Astrocyte (in vitro differentiated cells and primary cell): ENCODE measurements at regions not wholly inside any gene's neighbourhood (a gene's known extent, or its start where the extent isn't known, plus 50 kb on each side); places are given as distances from the start of the nearest gene placed in this dataset.

Experiments used
- DNase-seq: peaks from one replicate; pipeline ENCODE4 v3.0.0-alpha.2; 2010; ENCODE audit warnings: low read depth
- FAIRE-seq: peaks from 2 replicates; lab custom pipeline; 2011; peaks lifted over from hg19 to GRCh38; lab: Jason Lieb, UNC
- H2AFZ ChIP-seq: 2 replicates; pipeline ENCODE4 v1.6.0; 2012; ENCODE audit warnings: low read depth, low read length, inconsistent platforms
- H3K27ac ChIP-seq: 2 replicates; pipeline ENCODE4 v1.5.1; 2011; ENCODE audit warnings: low read depth, low read length, inconsistent platforms
- H3K27me3 ChIP-seq: 2 replicates; pipeline ENCODE4 v1.6.0; 2011; ENCODE audit warnings: low read length, inconsistent platforms; ENCODE audit not compliant: insufficient read depth
- H3K36me3 ChIP-seq: 2 replicates; pipeline ENCODE4 v1.5.1; 2011; ENCODE audit warnings: low read length, inconsistent platforms; ENCODE audit not compliant: insufficient read depth
- H3K4me1 ChIP-seq: 2 replicates; pipeline ENCODE4 v1.5.1; 2011; ENCODE audit warnings: low read length, inconsistent platforms; ENCODE audit not compliant: insufficient read depth
- H3K4me2 ChIP-seq: 2 replicates; pipeline ENCODE4 v1.6.0; 2012; ENCODE audit warnings: low read length, inconsistent platforms
- H3K4me3 ChIP-seq: 2 replicates; pipeline ENCODE4 v1.5.1; 2011; ENCODE audit warnings: low read depth, mild to moderate bottlenecking, low read length, inconsistent platforms; ENCODE audit not compliant: insufficient read depth
- H3K79me2 ChIP-seq: 2 replicates; pipeline ENCODE4 v1.6.0; 2012; ENCODE audit warnings: mild to moderate bottlenecking, low read length, inconsistent platforms; ENCODE audit not compliant: insufficient read depth
- H3K9ac ChIP-seq: 2 replicates; pipeline ENCODE4 v1.6.0; 2012; ENCODE audit warnings: mild to moderate bottlenecking, low read length, inconsistent platforms
- H3K9me3 ChIP-seq: 2 replicates; pipeline ENCODE4 v1.5.1; 2012; ENCODE audit warnings: low read depth, mild to moderate bottlenecking, low read length, inconsistent platforms; ENCODE audit not compliant: insufficient read depth
- H4K20me1 ChIP-seq: 2 replicates; pipeline ENCODE4 v1.6.0; 2012; ENCODE audit warnings: low read length, inconsistent platforms; ENCODE audit not compliant: insufficient read depth
- H3K27ac Mint-ChIP-seq: one replicate; pipeline ENCODE4 v1.8.0; 2021; ENCODE audit warnings: mild to moderate bottlenecking, mixed read lengths; ENCODE audit not compliant: unreplicated experiment
- H3K27me3 Mint-ChIP-seq: one replicate; pipeline ENCODE4 v1.8.0; 2021; ENCODE audit warnings: low read depth, mixed read lengths; ENCODE audit not compliant: unreplicated experiment
- H3K36me3 Mint-ChIP-seq: one replicate; pipeline ENCODE4 v1.8.0; 2021; ENCODE audit warnings: low read depth, mixed read lengths; ENCODE audit not compliant: unreplicated experiment
- H3K4me1 Mint-ChIP-seq: one replicate; pipeline ENCODE4 v1.8.0; 2021; ENCODE audit warnings: low read depth, mixed read lengths; ENCODE audit not compliant: unreplicated experiment
- H3K4me3 Mint-ChIP-seq: one replicate; pipeline ENCODE4 v1.8.0; 2021; ENCODE audit warnings: mild to moderate bottlenecking, moderate library complexity, mixed read lengths; ENCODE audit not compliant: unreplicated experiment
- H3K9me3 Mint-ChIP-seq: one replicate; pipeline ENCODE4 v1.8.0; 2021; ENCODE audit warnings: mild to moderate bottlenecking, mixed read lengths; ENCODE audit not compliant: unreplicated experiment
- EZH2 ChIP-seq: IDR thresholded peaks from 2 replicates; pipeline ENCODE4 v1.6.1; 2012; ENCODE audit warnings: mild to moderate bottlenecking, low read length, inconsistent platforms; ENCODE audit not compliant: insufficient read depth
- TF ChIP-seq, protein P1 (sequence below): IDR thresholded peaks from 2 replicates; pipeline ENCODE4 v1.5.1; 2011; ENCODE audit warnings: low read depth, mild to moderate bottlenecking, inconsistent platforms, low read length, moderate library complexity; ENCODE audit not compliant: insufficient read depth

DNA sequence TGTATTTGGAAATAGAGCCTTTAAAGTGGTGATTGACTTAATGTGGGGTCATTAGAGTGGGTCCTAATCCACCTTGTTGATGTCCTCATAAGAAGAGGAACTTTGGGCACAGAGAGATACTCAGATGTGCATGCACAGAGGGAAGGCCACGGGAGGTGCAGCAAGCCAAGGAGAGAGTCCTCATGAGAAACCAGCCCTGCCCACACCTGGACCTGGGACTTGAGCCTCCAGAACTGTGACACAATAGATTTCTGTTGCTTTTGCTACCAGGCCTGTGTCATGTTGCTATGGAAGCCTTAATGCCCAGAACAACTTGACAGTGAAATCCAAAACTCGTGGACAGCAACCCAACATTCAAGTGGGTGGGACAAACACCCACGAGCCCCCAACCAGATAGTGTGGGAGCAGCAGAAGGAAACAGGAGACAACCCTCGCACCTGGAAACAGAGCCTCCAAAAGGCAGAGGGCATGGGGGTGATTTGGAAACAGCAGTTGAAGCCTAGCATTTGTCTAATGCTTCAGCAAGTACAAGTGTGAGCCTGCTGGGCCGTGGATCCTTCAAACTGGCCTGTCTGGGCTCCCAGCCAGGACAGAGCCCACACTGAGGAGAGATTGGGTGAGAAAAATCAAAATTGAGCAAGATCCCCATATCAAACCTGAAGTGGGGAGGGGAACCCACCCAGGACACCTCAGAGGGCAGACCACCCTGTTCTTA is 201.0 kb upstream of the CST7 start:
- TF ChIP-seq EZH2 = no peak
- TF ChIP-seq, protein P1, sequence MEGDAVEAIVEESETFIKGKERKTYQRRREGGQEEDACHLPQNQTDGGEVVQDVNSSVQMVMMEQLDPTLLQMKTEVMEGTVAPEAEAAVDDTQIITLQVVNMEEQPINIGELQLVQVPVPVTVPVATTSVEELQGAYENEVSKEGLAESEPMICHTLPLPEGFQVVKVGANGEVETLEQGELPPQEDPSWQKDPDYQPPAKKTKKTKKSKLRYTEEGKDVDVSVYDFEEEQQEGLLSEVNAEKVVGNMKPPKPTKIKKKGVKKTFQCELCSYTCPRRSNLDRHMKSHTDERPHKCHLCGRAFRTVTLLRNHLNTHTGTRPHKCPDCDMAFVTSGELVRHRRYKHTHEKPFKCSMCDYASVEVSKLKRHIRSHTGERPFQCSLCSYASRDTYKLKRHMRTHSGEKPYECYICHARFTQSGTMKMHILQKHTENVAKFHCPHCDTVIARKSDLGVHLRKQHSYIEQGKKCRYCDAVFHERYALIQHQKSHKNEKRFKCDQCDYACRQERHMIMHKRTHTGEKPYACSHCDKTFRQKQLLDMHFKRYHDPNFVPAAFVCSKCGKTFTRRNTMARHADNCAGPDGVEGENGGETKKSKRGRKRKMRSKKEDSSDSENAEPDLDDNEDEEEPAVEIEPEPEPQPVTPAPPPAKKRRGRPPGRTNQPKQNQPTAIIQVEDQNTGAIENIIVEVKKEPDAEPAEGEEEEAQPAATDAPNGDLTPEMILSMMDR = no peak
- no peak overlapping the region for H3K4me2 ChIP-seq
- H3K9me3 Mint-ChIP-seq = no peaks in the 10 kb centered on the region
- H3K4me3 Mint-ChIP-seq = no peak overlapping the region
- no peaks in the 10 kb centered on the region for H3K9me3 ChIP-seq
- no peaks in the 10 kb centered on the region for H3K27me3 ChIP-seq
- no peaks in the 10 kb centered on the region for H4K20me1 ChIP-seq
- H3K4me1 Mint-ChIP-seq = peaks cover 4% of the 10 kb centered on the region
- no peak overlapping the region for H3K9ac ChIP-seq
- no peak overlapping the region for H3K27ac Mint-ChIP-seq
- DNase-seq (no peak), FAIRE-seq (no peak)
- no peaks in the 10 kb centered on the region for H3K36me3 ChIP-seq
- H3K27ac ChIP-seq = no peak overlapping the region
- no peaks in the 10 kb centered on the region for H3K36me3 Mint-ChIP-seq
- no peaks in the 10 kb centered on the region for H3K79me2 ChIP-seq
- no peaks in the 10 kb centered on the region for H3K4me1 ChIP-seq
- H2AFZ ChIP-seq = no peak overlapping the region
- H3K27me3 Mint-ChIP-seq = peaks cover 8% of the 10 kb centered on the region
- H3K4me3 ChIP-seq = no peak overlapping the region

DNA sequence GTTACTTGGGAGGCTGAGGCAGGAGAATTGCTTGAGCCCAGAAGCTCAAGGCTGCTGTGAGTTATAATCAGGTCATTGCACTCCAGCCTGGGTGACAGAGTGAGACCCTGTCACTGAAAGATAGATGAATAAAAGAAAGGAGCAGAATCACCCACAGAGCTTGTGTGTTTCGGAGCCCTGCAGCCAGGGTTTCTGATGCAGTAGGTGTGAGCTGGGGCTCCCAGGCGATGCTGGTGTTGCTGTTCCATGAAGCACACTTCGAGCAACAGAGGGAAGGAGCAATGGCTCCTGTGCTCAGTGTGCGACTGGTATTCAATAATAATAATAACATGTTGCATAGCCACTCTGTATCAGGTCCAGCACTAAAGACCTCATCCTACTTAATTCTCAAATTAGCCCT is 197.5 kb upstream of the CST7 start:
- Histone ChIP-seq H3K36me3 (no peaks in the 10 kb centered on the region), H3K4me3 (no peak overlapping the region), H3K27ac (no peak overlapping the region), H4K20me1 (no peaks in the 10 kb centered on the region), H3K9ac (no peak overlapping the region), H3K27me3 (no peaks in the 10 kb centered on the region), H3K4me2 (no peak overlapping the region), H3K79me2 (no peaks in the 10 kb centered on the region), H3K9me3 (no peaks in the 10 kb centered on the region), H3K4me1 (no peaks in the 10 kb centered on the region), H2AFZ (no peak overlapping the region)
- no peaks in the 10 kb centered on the region for H3K36me3 Mint-ChIP-seq
- no peak for TF ChIP-seq EZH2
- TF ChIP-seq, protein P1 = no peak
- no peak for DNase-seq
- peaks cover 5% of the 10 kb centered on the region for H3K27me3 Mint-ChIP-seq
- no peaks in the 10 kb centered on the region for H3K9me3 Mint-ChIP-seq
- no peak overlapping the region for H3K27ac Mint-ChIP-seq
- peaks cover 21% of the 10 kb centered on the region for H3K4me1 Mint-ChIP-seq
- H3K4me3 Mint-ChIP-seq = no peak overlapping the region
- FAIRE-seq = no peak

DNA sequence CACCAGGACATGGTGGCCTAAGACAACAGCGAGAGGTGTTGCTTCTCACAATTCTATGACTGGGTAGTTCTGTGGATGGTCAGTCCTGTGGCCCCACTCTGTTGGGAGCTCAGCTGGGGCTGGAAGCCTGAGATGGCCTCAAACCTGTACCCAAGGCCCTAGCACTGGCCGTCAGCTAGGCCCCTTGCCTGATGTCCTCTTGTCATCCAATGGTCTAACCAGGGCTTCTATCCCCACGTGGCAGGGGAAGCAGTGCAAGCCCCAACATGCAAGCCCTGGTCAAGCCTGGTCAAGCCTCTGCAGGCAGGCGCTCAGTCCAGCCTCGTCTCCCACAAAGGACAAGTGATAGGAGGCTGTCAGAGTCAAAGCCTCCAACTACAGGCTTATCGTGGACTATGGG is 196.5 kb upstream of the CST7 start:
- no peak overlapping the region for H3K4me3 ChIP-seq
- Mint-ChIP-seq H3K4me1 (peaks cover 23% of the 10 kb centered on the region), H3K36me3 (no peaks in the 10 kb centered on the region), H3K4me3 (no peak overlapping the region), H3K27ac (no peak overlapping the region), H3K27me3 (peaks cover 5% of the 10 kb centered on the region), H3K9me3 (no peaks in the 10 kb centered on the region)
- no peak overlapping the region for H3K9ac ChIP-seq
- no peaks in the 10 kb centered on the region for H3K36me3 ChIP-seq
- DNase-seq (no peak), FAIRE-seq (no peak)
- TF ChIP-seq, protein P1 = no peak
- TF ChIP-seq EZH2 = no peak
- no peaks in the 10 kb centered on the region for H3K4me1 ChIP-seq
- no peaks in the 10 kb centered on the region for H4K20me1 ChIP-seq
- no peaks in the 10 kb centered on the region for H3K27me3 ChIP-seq
- no peak overlapping the region for H2AFZ ChIP-seq
- no peak overlapping the region for H3K4me2 ChIP-seq
- H3K79me2 ChIP-seq = no peaks in the 10 kb centered on the region
- H3K9me3 ChIP-seq = no peaks in the 10 kb centered on the region
- H3K27ac ChIP-seq = no peak overlapping the region
